Lower lobe of right lung (tissue), 2 donors: ENCODE measurements at regions not wholly inside any gene's neighbourhood (a gene's known extent, or its start where the extent isn't known, plus 50 kb on each side); places are given as distances from the start of the nearest gene placed in this dataset.

ENCODE experiments used
- ATAC-seq, 2 donors: fragments of 200-7000 bp; cut with Tn5 transposase; one replicate each; pipeline ENCODE4 v1.9.1; 2020 to 2022; ENCODE audit warnings: mild to moderate bottlenecking in 2 of 2, moderate library complexity in 2 of 2
- DNase-seq: peaks from one replicate; pipeline ENCODE4 v3.0.0-alpha.2; 2020
- H3K27ac ChIP-seq: fragments of 200-600 bp; one replicate; pipeline ENCODE4 v1.8.0; 2022
- H3K27me3 ChIP-seq: fragments of 200-600 bp; one replicate; pipeline ENCODE4 v1.8.0; 2022; ENCODE audit warnings: low read depth
- H3K36me3 ChIP-seq: fragments of 200-600 bp; one replicate; pipeline ENCODE4 v1.8.0; 2022; ENCODE audit warnings: mild to moderate bottlenecking
- H3K4me1 ChIP-seq: fragments of 200-600 bp; one replicate; pipeline ENCODE4 v1.8.0; 2022
- H3K4me3 ChIP-seq: fragments of 200-600 bp; one replicate; pipeline ENCODE4 v1.8.0; 2022; ENCODE audit warnings: mild to moderate bottlenecking
- H3K9me3 ChIP-seq: fragments of 200-600 bp; one replicate; pipeline ENCODE4 v1.8.0; 2022
- CTCF ChIP-seq: fragments of 200-600 bp; IDR thresholded peaks from one replicate; pipeline ENCODE4 v1.8.0; 2022; ENCODE audit warnings: antibody characterized with exemption, mild to moderate bottlenecking
- intact Hi-C: fragments of 100-400 bp; cut with DNase I; formaldehyde crosslinking; loops from one replicate; pipeline ENCODE4 v1.11.0; 2022
- donor health status: DM: no; HTN: yes; CAD: no; lungs with severe emphysema.

- ATAC-seq (no peak), DNase-seq (no peak)
- no peaks in the 10 kb centered on the region for H3K9me3 ChIP-seq
- TF ChIP-seq CTCF = no peak
- H3K27ac ChIP-seq = no peak overlapping the region
- no peak overlapping the region for H3K4me3 ChIP-seq
- H3K27me3 ChIP-seq = no peaks in the 10 kb centered on the region
- H3K4me1 ChIP-seq = no peaks in the 10 kb centered on the region
- intact Hi-C loops = no loop called here
- H3K36me3 ChIP-seq = no peaks in the 10 kb centered on the region
Observed at GRCh38 chr10:130471486-130471885, 335.3 kb downstream of the GLRX3 start.

GRCh38 chr10:130472236-130472635 lies 336.0 kb downstream of the GLRX3 start:
- no peaks in the 10 kb centered on the region for H3K9me3 ChIP-seq
- intact Hi-C loops = no loop called here
- H3K27ac ChIP-seq = no peak overlapping the region
- H3K36me3 ChIP-seq = no peaks in the 10 kb centered on the region
- no peak overlapping the region for H3K4me3 ChIP-seq
- no peaks in the 10 kb centered on the region for H3K27me3 ChIP-seq
- ATAC-seq (no peak), DNase-seq (no peak)
- H3K4me1 ChIP-seq = no peaks in the 10 kb centered on the region
- no peak for TF ChIP-seq CTCF

DNA sequence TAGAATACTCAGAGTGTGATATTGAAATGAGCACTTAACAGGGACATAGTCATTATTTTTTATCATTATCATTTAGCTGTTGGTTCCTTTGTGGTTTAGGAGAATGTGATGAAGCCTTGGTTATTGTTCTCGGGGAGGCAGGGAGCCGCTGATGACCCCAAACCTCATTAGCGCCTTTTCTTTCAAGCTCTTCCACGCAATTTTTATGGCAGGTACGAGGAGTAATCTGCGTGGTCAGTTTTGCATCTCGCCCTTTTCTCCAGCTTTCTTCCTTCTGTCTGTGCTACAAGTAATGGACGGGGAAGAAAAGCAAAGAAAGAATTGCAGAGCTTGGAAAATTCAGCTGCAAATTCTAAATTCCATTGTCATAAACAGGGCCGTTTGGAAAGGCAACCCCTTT lies 338.4 kb downstream of the GLRX3 start:
- Histone ChIP-seq H3K4me1 (no peaks in the 10 kb centered on the region), H3K9me3 (no peaks in the 10 kb centered on the region), H3K27ac (no peak overlapping the region), H3K27me3 (no peaks in the 10 kb centered on the region), H3K4me3 (no peak overlapping the region), H3K36me3 (no peaks in the 10 kb centered on the region)
- intact Hi-C loops = no loop called here
- TF ChIP-seq CTCF = no peak
- ATAC-seq (no peak), DNase-seq (no peak)

GRCh38 chr10:130477360-130477759 lies 341.2 kb downstream of the GLRX3 start:
- Histone ChIP-seq H3K27me3 (no peaks in the 10 kb centered on the region), H3K4me1 (no peaks in the 10 kb centered on the region), H3K9me3 (no peaks in the 10 kb centered on the region), H3K36me3 (no peaks in the 10 kb centered on the region), H3K4me3 (no peak overlapping the region), H3K27ac (no peak overlapping the region)
- no peak for ATAC-seq
- intact Hi-C loops = no loop called here
- DNase-seq = no peak
- TF ChIP-seq CTCF = no peak

- ATAC-seq (no peak), DNase-seq (no peak)
- no peaks in the 10 kb centered on the region for H3K36me3 ChIP-seq
- no peaks in the 10 kb centered on the region for H3K4me1 ChIP-seq
- intact Hi-C loops = no loop called here
- H3K27me3 ChIP-seq = no peaks in the 10 kb centered on the region
- TF ChIP-seq CTCF = no peak
- no peaks in the 10 kb centered on the region for H3K9me3 ChIP-seq
- no peak overlapping the region for H3K4me3 ChIP-seq
- H3K27ac ChIP-seq = no peak overlapping the region
Observed at GRCh38 chr10:130479146-130479545, 343.0 kb downstream of the GLRX3 start.

- intact Hi-C loops = no loop called here
- H3K27me3 ChIP-seq = no peaks in the 10 kb centered on the region
- no peak for ATAC-seq
- H3K4me1 ChIP-seq = no peaks in the 10 kb centered on the region
- H3K9me3 ChIP-seq = no peaks in the 10 kb centered on the region
- no peak overlapping the region for H3K27ac ChIP-seq
- no peak for TF ChIP-seq CTCF
- no peak for DNase-seq
- H3K36me3 ChIP-seq = no peaks in the 10 kb centered on the region
- H3K4me3 ChIP-seq = no peak overlapping the region
Observed at GRCh38 chr10:130479926-130480325, 343.7 kb downstream of the GLRX3 start.
